Globus pallidus (tissue), 1 donor: ENCODE measurements at regions not wholly inside any gene's neighbourhood (a gene's known extent, or its start where the extent isn't known, plus 50 kb on each side); places are given as distances from the start of the nearest gene placed in this dataset.
"Not testable (repeated sequence)": the region's sequence is repeated elsewhere in the genome, so short reads cannot be mapped to it uniquely, and the experiment has no call there.

Experiments
- DNase-seq: peaks from one replicate; pipeline ENCODE4 v3.0.0-alpha.2; 2015; ENCODE audit warnings: low spot score

GRCh38 chr4:107562316-107562715 is 157.7 kb downstream of the PAPSS1 start:
- no peak for DNase-seq

DNA sequence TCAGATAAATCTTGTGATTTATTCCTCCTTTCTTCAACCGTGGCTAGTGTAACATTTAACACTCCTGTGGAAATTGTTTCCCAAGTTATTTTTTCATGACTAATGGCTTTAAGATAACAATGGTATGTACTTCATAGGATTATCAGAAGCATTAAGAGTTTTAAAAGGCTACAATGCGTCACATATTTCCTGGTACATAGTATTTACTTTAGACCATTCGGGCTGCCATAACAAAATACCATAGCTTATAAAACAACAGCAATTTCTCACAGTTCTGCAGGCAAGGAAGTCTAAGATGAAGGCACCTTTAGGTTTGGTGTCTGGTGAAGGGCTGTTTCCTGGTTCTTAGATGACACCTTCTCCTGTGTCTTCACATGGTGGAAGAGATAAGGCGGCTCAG is 158.6 kb downstream of the PAPSS1 start:
- DNase-seq: no peak

GRCh38 chr4:107559653-107560052 is 160.4 kb downstream of the PAPSS1 start:
- DNase-seq: no peak

DNA sequence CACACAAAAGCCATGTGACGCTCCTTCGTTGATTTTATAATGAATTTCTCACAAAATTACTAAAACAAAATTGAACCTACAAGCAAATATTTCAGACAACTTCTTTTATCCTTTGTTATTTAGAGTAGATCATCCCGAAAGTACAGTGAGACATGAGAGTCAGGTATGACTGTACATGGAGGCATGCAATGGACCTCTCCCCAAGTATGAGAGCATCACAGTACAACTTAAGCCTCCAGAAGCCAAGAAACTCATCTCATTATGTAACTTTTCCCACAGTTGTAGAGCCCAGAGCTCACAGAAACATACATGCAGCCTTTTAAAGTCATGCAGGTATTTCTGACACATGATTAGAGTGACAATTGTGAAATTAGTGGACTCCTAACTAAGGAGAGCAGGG is 167.7 kb downstream of the PAPSS1 start:
- DNase-seq: no peak

GRCh38 chr4:107548211-107548905 is 171.7 kb downstream of the PAPSS1 start:
- DNase-seq: no peak

DNA sequence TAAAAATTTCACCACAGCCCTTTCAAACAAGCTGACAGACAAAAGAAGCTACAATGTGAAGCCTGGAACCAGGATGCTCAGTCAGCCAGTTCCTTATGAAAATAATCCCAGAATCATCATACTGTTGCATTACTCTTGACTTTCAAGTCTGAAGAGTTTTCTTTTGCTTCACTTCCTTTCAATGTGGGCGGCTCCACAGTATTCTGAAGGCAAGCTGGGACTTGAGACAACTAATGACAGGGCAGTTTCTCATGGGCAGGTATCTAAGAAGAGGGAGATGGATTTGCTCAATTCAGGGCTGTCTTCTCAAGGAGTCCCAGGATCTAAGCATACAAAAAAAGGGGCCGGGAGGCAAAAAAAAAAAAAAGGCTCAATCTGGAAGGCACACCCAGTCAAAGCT is 173.4 kb downstream of the PAPSS1 start:
- no peak for DNase-seq

- no peak for DNase-seq
Observed at GRCh38 chr4:107541511-107541910, 178.5 kb downstream of the PAPSS1 start.

- DNase-seq: no peak
Observed at GRCh38 chr4:107531927-107532326, 188.1 kb downstream of the PAPSS1 start.

DNA sequence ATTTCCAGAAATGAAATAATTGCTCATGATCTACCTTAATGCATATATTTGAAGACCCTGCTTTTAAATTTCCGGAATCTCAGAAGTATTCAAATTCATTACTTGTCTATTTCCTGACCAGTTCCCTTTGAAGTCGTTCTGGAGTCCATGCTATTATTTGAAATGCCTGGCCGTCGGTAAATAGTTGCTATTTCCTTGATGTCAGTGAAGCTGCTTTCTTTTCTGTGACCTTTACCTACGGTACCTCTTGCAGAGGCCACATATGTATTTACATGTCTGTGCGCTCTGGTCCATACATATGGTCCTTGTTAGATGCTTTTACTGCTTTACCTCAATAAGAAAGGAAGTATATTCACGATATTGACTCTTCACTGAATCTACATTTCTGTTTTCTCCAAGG is 199.7 kb downstream of the PAPSS1 start:
- DNase-seq: no peak

- DNase-seq: no peak
Observed at GRCh38 chr4:107519053-107519452, 201.0 kb downstream of the PAPSS1 start.

DNA sequence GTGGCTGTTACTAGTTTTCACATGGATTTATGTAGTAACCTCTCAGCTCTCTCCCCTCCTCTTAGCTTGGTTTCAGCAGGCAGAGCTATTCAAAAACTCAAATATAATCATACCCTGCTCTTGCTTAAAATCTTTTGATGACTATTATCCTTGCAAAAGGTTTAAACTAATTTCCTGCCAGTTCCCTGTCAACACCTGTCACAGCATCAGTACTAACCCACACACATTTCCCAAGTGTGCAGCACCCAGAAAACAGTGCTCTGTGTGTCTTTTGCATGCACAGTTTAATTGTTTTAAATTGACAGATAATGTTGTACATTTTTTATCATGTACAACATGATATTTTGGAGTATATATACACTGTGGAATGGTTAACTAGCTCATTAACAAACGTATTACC is 202.0 kb downstream of the PAPSS1 start:
- DNase-seq: no peak

DNA sequence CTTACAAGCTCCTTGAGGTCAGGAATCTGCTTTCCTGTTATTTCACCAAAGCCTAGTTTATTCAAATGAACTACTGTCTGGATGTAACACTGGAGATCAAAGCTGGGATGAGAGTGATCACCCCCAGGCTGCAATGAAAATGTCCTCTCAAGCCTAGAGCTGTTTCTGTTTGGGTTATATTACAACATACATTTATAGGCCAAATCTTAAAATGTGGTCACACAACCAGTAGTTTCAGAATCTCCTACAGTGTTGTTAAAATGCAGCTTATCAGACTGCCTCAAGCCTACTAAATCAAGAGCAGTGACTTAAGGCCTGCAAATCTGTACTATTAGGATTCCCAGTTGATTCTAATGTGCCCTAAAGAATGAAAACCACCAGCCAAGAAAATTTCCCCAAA is 207.5 kb downstream of the PAPSS1 start:
- DNase-seq: no peak

DNA sequence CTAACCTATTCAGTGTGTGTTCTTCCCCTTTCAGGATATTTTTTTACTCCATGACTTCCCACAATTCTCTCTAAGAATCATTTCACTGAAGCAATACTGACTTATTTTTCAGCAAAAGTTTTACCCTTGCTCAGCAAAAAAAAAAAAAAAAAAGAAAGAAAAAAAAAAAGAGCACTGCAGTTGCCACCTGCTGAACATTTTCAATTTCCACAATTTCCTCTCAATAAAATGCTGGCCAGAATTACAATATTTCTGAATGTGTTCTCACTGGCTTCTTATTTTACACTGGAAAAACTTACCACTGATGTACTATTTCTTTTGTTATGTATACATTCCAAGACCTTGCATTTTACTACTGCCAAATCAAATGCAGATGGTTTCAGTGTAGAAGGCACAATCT is 210.4 kb downstream of the PAPSS1 start:
- DNase-seq: no peak

- DNase-seq: no peak
Observed at GRCh38 chr4:107500551-107500950, 219.5 kb downstream of the PAPSS1 start.

GRCh38 chr4:107497054-107497453 is 223.0 kb downstream of the PAPSS1 start:
- no peak for DNase-seq

GRCh38 chr4:107492566-107492965 is 227.5 kb downstream of the PAPSS1 start:
- no peak for DNase-seq

- no peak for DNase-seq
Observed at GRCh38 chr4:107490116-107490515, 229.9 kb downstream of the PAPSS1 start.

GRCh38 chr4:107483621-107484020 is 236.4 kb downstream of the PAPSS1 start:
- DNase-seq: not testable (repeated sequence)

GRCh38 chr4:107482546-107482945 is 237.5 kb downstream of the PAPSS1 start:
- DNase-seq: no peak

GRCh38 chr4:107478327-107478980 is 241.6 kb downstream of the PAPSS1 start:
- DNase-seq: no peak

GRCh38 chr4:107473126-107473525 is 246.9 kb downstream of the PAPSS1 start:
- DNase-seq: no peak

DNA sequence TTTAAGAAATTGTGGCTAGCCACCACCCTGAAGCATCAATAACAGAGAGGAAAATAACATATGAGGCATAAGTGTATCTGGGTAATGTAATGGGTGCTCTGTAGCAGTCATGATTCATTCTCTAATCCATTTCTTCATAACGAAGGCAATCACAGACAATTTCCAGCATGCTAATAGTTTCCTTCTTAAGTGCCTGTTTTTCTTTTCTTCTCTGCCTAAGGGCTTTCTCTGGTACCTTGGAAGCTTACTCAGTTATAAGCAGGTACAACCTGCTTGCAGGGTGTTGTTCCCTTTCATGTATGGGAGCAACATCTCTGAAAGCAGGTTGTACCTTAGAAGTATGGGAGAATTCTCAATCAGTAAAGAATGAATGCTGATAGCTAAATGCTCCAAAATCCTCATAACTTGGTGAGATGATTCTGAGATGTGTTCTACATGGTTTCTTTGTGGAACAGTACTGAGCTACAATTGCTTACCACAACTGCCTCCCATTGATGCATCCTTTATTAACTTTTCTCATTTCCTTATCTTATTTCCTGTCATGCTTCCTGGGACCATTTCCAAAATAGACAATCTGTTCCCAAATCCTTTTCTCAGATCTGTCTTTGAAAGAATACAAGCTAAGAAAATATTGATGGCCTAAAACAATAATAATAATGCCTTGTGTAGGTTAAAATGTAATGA is 247.6 kb downstream of the PAPSS1 start:
- no peak for DNase-seq

GRCh38 chr4:107470173-107470572 is 249.9 kb downstream of the PAPSS1 start:
- no peak for DNase-seq
